ENCODE measurements at regions not wholly inside any gene's neighbourhood (a gene's known extent, or its start where the extent isn't known, plus 50 kb on each side); places are given as distances from the start of the nearest gene placed in this dataset.

DNA sequence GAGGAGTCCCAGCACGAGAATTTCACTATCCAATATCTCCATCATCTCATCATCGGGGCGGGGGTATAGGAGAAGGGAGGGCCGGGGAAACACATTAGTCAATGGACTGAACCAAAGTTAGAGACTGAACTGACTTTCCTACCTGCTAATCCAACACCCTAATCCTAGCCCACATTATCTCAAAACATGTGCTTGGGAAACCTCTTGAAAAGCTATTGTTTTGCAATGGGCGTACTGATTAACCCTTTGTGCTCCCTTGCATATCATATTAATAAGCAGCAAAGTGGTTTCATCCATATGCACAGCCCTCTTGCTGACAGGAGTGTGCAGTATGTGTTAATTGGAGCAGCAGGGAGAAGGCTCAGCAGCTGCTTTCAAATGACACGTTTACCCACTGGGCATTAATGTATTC, 125.7 kb upstream of the GRIP1 start:
- no peak for TF ChIP-seq POLR2A (IDR thresholded peaks at IDR 0.05)
- TF ChIP-seq CTCF (IDR thresholded peaks at IDR 0.05): no peak

All from Peyer's patch (tissue), 4 donors.